HEK293 (cell line): ENCODE measurements at regions not wholly inside any gene's neighbourhood (a gene's known extent, or its start where the extent isn't known, plus 50 kb on each side); places are given as distances from the start of the nearest gene placed in this dataset.

Experiments
- CTCF ChIA-PET: fragments of 350-600 bp; formaldehyde crosslinking; extraction: SDS; loops from one replicate; lab custom pipeline; 2021; ENCODE audit warnings: antibody characterized with exemption; lab: Yijun Ruan, JAX
- POLR2A ChIA-PET: fragments of 300-600 bp; formaldehyde crosslinking; extraction: SDS; loops from one replicate; lab custom pipeline; 2020; ENCODE audit warnings: antibody characterized with exemption, inconsistent platforms; lab: Yijun Ruan, JAX
- H3K27ac ChIP-seq: fragments of 200-500 bp; sonication (Bioruptor generic); 2 replicates; pipeline ENCODE4 v1.5.1; 2014; ENCODE audit warnings: low read depth, low read length, control low read depth, inconsistent platforms; ENCODE audit errors: extremely low read depth
- H3K36me3 ChIP-seq, 2 experiments: fragments of 200-500 bp in 1 of 2; sonication (Bioruptor generic) in 1 of 2; 1 replicate in 1 of 2; 2 replicates in 1 of 2; pipeline ENCODE4 v1.5.1; 2014 to 2017; ENCODE audit warnings: inconsistent platforms in 2 of 2, low read length in 2 of 2; ENCODE audit not compliant: control insufficient read depth in 2 of 2, insufficient read depth in 1 of 2
- H3K4me1 ChIP-seq: fragments of 200-500 bp; sonication (Bioruptor generic); 2 replicates; pipeline ENCODE4 v1.5.1; 2014; ENCODE audit warnings: mild to moderate bottlenecking, low read length, inconsistent platforms; ENCODE audit not compliant: control insufficient read depth, insufficient read depth
- H3K4me3 ChIP-seq: 2 replicates; pipeline ENCODE4 v1.5.1; 2011; ENCODE audit warnings: low read depth, mild to moderate bottlenecking, control low read depth, low read length, moderate library complexity
- H3K9me3 ChIP-seq: fragments of 200-500 bp; sonication (Bioruptor generic); 2 replicates; pipeline ENCODE4 v1.5.1; 2014; ENCODE audit warnings: low read depth, low read length, inconsistent platforms; ENCODE audit not compliant: control insufficient read depth, insufficient read depth
- OVOL3 ChIP-seq: fragments of 450-650 bp; formaldehyde crosslinking; IDR thresholded peaks from 2 replicates; pipeline ENCODE4 v1.5.1; 2016; ENCODE audit warnings: missing biosample characterization, missing genetic modification characterization
- PRDM6 ChIP-seq: fragments of 450-650 bp; formaldehyde crosslinking; IDR thresholded peaks from 2 replicates; pipeline ENCODE4 v1.5.1; 2017; ENCODE audit warnings: missing biosample characterization, missing genetic modification characterization
- ZBTB21 ChIP-seq: fragments of 450-650 bp; formaldehyde crosslinking; IDR thresholded peaks from 2 replicates; pipeline ENCODE4 v1.5.1; 2017; ENCODE audit warnings: missing biosample characterization, missing genetic modification characterization
- ZNF16 ChIP-seq: fragments of 450-650 bp; formaldehyde crosslinking; IDR thresholded peaks from 2 replicates; pipeline ENCODE4 v1.5.1; 2016; ENCODE audit warnings: low read depth, missing biosample characterization, missing genetic modification characterization
- ZNF223 ChIP-seq: fragments of 450-650 bp; formaldehyde crosslinking; IDR thresholded peaks from 2 replicates; pipeline ENCODE4 v1.5.1; 2016; ENCODE audit warnings: missing biosample characterization, missing genetic modification characterization
- ZNF311 ChIP-seq: fragments of 450-650 bp; formaldehyde crosslinking; IDR thresholded peaks from 2 replicates; pipeline ENCODE4 v1.5.1; 2017; ENCODE audit warnings: missing biosample characterization, missing genetic modification characterization, borderline replicate concordance
- ZNF354C ChIP-seq: fragments of 450-650 bp; formaldehyde crosslinking; IDR thresholded peaks from 2 replicates; pipeline ENCODE4 v1.5.1; 2016; ENCODE audit warnings: missing biosample characterization, missing genetic modification characterization, low read depth, borderline replicate concordance
- ZNF518A ChIP-seq: fragments of 450-650 bp; formaldehyde crosslinking; conservative IDR thresholded peaks from 2 replicates; pipeline ENCODE4 v1.5.1; 2016; ENCODE audit warnings: low read depth, missing biosample characterization, missing genetic modification characterization
- ZNF529 ChIP-seq: fragments of 450-650 bp; formaldehyde crosslinking; IDR thresholded peaks from 2 replicates; pipeline ENCODE4 v1.5.1; 2017; ENCODE audit warnings: missing genetic modification characterization, missing biosample characterization; ENCODE audit not compliant: insufficient replicate concordance
- ZNF548 ChIP-seq: fragments of 450-650 bp; formaldehyde crosslinking; IDR thresholded peaks from 2 replicates; pipeline ENCODE4 v1.5.1; 2016; ENCODE audit warnings: missing biosample characterization, missing genetic modification characterization
- ZNF701 ChIP-seq: fragments of 450-650 bp; formaldehyde crosslinking; IDR thresholded peaks from 2 replicates; pipeline ENCODE4 v1.5.1; 2016; ENCODE audit warnings: missing biosample characterization, missing genetic modification characterization
- ZSCAN16 ChIP-seq: fragments of 450-650 bp; formaldehyde crosslinking; IDR thresholded peaks from 2 replicates; pipeline ENCODE4 v1.5.1; 2016; ENCODE audit warnings: missing biosample characterization, missing genetic modification characterization
- TF ChIP-seq, protein P1 (sequence below): fragments of 450-650 bp; formaldehyde crosslinking; IDR thresholded peaks from 2 replicates; pipeline ENCODE4 v1.5.1; 2016; ENCODE audit warnings: missing biosample characterization, missing genetic modification characterization, borderline replicate concordance
- TF ChIP-seq, protein P2 (sequence below): fragments of 450-650 bp; formaldehyde crosslinking; IDR thresholded peaks from 2 replicates; pipeline ENCODE4 v1.5.1; 2016; ENCODE audit warnings: missing biosample characterization, missing genetic modification characterization

GRCh38 chr5:155897761-155898160 lies 429.2 kb upstream of the SGCD start:
- Histone ChIP-seq H3K27ac (no peak overlapping the region), H3K4me3 (no peak overlapping the region), H3K4me1 (no peaks in the 10 kb centered on the region), H3K9me3 (no peaks in the 10 kb centered on the region)
- CTCF ChIA-PET: no interaction called here
- TF ChIP-seq, protein P1, sequence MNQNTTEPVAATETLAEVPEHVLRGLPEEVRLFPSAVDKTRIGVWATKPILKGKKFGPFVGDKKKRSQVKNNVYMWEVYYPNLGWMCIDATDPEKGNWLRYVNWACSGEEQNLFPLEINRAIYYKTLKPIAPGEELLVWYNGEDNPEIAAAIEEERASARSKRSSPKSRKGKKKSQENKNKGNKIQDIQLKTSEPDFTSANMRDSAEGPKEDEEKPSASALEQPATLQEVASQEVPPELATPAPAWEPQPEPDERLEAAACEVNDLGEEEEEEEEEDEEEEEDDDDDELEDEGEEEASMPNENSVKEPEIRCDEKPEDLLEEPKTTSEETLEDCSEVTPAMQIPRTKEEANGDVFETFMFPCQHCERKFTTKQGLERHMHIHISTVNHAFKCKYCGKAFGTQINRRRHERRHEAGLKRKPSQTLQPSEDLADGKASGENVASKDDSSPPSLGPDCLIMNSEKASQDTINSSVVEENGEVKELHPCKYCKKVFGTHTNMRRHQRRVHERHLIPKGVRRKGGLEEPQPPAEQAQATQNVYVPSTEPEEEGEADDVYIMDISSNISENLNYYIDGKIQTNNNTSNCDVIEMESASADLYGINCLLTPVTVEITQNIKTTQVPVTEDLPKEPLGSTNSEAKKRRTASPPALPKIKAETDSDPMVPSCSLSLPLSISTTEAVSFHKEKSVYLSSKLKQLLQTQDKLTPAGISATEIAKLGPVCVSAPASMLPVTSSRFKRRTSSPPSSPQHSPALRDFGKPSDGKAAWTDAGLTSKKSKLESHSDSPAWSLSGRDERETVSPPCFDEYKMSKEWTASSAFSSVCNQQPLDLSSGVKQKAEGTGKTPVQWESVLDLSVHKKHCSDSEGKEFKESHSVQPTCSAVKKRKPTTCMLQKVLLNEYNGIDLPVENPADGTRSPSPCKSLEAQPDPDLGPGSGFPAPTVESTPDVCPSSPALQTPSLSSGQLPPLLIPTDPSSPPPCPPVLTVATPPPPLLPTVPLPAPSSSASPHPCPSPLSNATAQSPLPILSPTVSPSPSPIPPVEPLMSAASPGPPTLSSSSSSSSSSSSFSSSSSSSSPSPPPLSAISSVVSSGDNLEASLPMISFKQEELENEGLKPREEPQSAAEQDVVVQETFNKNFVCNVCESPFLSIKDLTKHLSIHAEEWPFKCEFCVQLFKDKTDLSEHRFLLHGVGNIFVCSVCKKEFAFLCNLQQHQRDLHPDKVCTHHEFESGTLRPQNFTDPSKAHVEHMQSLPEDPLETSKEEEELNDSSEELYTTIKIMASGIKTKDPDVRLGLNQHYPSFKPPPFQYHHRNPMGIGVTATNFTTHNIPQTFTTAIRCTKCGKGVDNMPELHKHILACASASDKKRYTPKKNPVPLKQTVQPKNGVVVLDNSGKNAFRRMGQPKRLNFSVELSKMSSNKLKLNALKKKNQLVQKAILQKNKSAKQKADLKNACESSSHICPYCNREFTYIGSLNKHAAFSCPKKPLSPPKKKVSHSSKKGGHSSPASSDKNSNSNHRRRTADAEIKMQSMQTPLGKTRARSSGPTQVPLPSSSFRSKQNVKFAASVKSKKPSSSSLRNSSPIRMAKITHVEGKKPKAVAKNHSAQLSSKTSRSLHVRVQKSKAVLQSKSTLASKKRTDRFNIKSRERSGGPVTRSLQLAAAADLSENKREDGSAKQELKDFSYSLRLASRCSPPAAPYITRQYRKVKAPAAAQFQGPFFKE: no peak
- TF ChIP-seq ZSCAN16 (tag by site-specific recombination) (no peak), ZBTB21 (tag by site-specific recombination) (no peak), ZNF518A (tag by site-specific recombination) (no peak)
- TF ChIP-seq, protein P2, sequence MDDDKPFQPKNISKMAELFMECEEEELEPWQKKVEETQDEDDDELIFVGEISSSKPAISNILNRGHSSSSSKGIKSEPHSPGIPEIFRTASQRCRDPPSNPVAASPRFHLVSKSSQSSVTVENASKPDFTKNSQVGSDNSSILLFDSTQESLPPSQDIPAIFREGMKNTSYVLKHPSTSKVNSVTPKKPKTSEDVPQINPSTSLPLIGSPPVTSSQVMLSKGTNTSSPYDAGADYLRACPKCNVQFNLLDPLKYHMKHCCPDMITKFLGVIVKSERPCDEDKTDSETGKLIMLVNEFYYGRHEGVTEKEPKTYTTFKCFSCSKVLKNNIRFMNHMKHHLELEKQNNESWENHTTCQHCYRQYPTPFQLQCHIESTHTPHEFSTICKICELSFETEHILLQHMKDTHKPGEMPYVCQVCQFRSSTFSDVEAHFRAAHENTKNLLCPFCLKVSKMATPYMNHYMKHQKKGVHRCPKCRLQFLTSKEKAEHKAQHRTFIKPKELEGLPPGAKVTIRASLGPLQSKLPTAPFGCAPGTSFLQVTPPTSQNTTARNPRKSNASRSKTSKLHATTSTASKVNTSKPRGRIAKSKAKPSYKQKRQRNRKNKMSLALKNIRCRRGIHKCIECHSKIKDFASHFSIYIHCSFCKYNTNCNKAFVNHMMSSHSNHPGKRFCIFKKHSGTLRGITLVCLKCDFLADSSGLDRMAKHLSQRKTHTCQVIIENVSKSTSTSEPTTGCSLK (tag by site-specific recombination): no peak
- TF ChIP-seq, all 188 proteins: peak for 0
- POLR2A ChIA-PET: no interaction called here
- H3K36me3 ChIP-seq: no peaks in the 10 kb centered on the region

DNA sequence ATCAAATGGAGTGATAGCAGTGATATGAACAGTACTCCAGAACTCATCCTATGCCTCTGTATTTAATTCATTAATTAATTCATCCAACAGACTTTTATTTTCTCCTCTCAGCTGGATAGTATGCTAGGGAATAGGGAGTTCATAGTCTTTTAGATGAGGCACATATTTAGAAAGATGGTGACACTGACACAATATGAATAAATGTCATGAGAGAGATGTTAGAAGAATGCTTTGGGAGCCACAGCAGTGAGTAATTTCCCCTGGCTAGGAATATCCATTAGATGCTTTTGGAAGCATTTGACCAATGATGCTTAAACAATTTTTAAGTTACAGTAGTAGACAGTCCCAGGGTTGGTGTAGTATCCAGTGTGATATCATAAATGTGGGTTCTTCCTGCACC lies 428.7 kb upstream of the SGCD start:
- no peak overlapping the region for H3K27ac ChIP-seq
- TF ChIP-seq ZNF529 (tag by site-specific recombination) (no peak), OVOL3 (no peak), ZNF701 (no peak), PRDM6 (tag by site-specific recombination) (no peak), ZNF311 (tag by site-specific recombination) (no peak), ZNF354C (tag by site-specific recombination) (no peak), ZNF16 (tag by site-specific recombination) (no peak), ZNF548 (no peak), ZNF223 (no peak)
- no peaks in the 10 kb centered on the region for H3K36me3 ChIP-seq
- H3K9me3 ChIP-seq: no peaks in the 10 kb centered on the region
- H3K4me3 ChIP-seq: no peak overlapping the region
- H3K4me1 ChIP-seq: no peaks in the 10 kb centered on the region
- POLR2A ChIA-PET: no interaction called here
- CTCF ChIA-PET: no interaction called here
